HG03565 (cell line): ENCODE measurements at regions not wholly inside any gene's neighbourhood (a gene's known extent, or its start where the extent isn't known, plus 50 kb on each side); places are given as distances from the start of the nearest gene placed in this dataset.
"Not testable (repeated sequence)": the region's sequence is repeated elsewhere in the genome, so short reads cannot be mapped to it uniquely, and the experiment has no call there.

Experiments used
- ATAC-seq: cut with Tn5 transposase; IDR thresholded peaks from one replicate; pipeline ENCODE4 v1.9.1; 2021; ENCODE audit warnings: mild to moderate bottlenecking, moderate library complexity; ENCODE audit not compliant: unreplicated experiment

- no peak for ATAC-seq
Observed at GRCh38 chr14:89661392-89661791, 244.4 kb upstream of the FOXN3 start.

GRCh38 chr14:89660625-89661233 is 243.7 kb upstream of the FOXN3 start:
- not testable (repeated sequence) for ATAC-seq

GRCh38 chr14:89660166-89660565 is 243.1 kb upstream of the FOXN3 start:
- no peak for ATAC-seq

- no peak for ATAC-seq
Observed at GRCh38 chr14:89658977-89659670, 242.1 kb upstream of the FOXN3 start.

GRCh38 chr14:89657014-89657413 is 240.0 kb upstream of the FOXN3 start:
- ATAC-seq: no peak

GRCh38 chr14:89654998-89655397 is 238.0 kb upstream of the FOXN3 start:
- ATAC-seq: no peak

GRCh38 chr14:89652352-89652751 is 235.3 kb upstream of the FOXN3 start:
- no peak for ATAC-seq

- ATAC-seq: no peak
Observed at GRCh38 chr14:89651805-89652204, 234.8 kb upstream of the FOXN3 start.

GRCh38 chr14:89650077-89650978 is 233.3 kb upstream of the FOXN3 start:
- no peak for ATAC-seq

GRCh38 chr14:89649451-89650075 is 232.5 kb upstream of the FOXN3 start:
- no peak for ATAC-seq

GRCh38 chr14:89648924-89649323 is 231.9 kb upstream of the FOXN3 start:
- no peak for ATAC-seq

GRCh38 chr14:89648510-89648909 is 231.5 kb upstream of the FOXN3 start:
- no peak for ATAC-seq

- no peak for ATAC-seq
Observed at GRCh38 chr14:89646971-89647370, 229.9 kb upstream of the FOXN3 start.

- no peak for ATAC-seq
Observed at GRCh38 chr14:89644641-89645040, 227.6 kb upstream of the FOXN3 start.

- ATAC-seq: peak; percentile 98
Observed at GRCh38 chr14:89641495-89642175, 224.6 kb upstream of the FOXN3 start.

GRCh38 chr14:89640141-89640540 is 223.1 kb upstream of the FOXN3 start:
- no peak for ATAC-seq

- no peak for ATAC-seq
Observed at GRCh38 chr14:89639687-89640086, 222.7 kb upstream of the FOXN3 start.

- no peak for ATAC-seq
Observed at GRCh38 chr14:89638891-89639290, 221.9 kb upstream of the FOXN3 start.

- ATAC-seq: no peak
Observed at GRCh38 chr14:89637581-89637980, 220.5 kb upstream of the FOXN3 start.

GRCh38 chr14:89635615-89636014 is 218.6 kb upstream of the FOXN3 start:
- ATAC-seq: no peak

GRCh38 chr14:89634037-89634436 is 217.0 kb upstream of the FOXN3 start:
- no peak for ATAC-seq
